Amniotic epithelial cell (primary cell): ENCODE measurements at regions not wholly inside any gene's neighbourhood (a gene's known extent, or its start where the extent isn't known, plus 50 kb on each side); places are given as distances from the start of the nearest gene placed in this dataset.

ENCODE experiments used
- DNase-seq: peaks from one replicate; pipeline ENCODE4 v3.0.0-alpha.2; 2010; ENCODE audit warnings: low read depth

DNA sequence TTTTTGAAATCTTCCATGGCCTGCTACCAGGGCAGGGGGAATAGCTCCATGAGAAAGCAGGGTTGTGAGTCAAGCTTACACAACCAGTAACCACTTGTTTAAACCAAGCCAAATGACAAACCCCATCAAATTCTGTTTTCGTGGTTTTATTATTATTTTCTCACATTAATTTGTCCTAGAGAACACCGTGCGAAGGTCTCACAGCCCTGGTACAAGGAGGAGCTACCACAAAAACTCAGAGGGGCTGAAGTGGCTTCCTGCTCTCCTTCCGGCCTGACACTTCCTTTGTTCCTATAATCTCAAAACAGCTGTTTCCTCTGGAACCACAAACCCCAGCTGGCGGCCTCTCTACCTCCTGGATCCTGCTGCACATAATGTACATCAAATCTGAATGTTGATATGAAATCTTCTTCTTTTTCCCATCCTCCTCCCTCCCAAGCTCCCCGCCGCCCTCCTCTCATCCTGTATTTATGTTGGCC is 375.9 kb downstream of the MCTP2 start:
- DNase-seq: no peak

DNA sequence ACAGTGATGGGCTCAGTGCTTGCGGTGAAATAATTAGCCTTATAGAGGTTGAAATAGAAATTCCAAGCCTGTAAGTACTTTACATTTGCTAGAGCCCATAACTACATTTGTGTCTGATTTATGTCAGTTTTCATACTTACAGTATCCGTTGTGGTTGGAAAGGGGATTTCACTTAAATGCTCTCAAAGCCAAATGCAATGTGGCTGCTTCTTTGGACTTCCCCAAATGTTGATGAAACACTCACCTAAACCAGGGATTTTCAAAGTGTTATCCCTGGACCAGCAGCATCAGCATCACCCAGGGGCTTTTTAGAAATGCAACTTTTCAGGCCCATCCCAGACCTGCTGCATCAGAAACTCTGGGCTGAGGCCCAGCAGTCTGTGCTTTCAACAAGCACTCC is 378.7 kb downstream of the MCTP2 start:
- no peak for DNase-seq

DNA sequence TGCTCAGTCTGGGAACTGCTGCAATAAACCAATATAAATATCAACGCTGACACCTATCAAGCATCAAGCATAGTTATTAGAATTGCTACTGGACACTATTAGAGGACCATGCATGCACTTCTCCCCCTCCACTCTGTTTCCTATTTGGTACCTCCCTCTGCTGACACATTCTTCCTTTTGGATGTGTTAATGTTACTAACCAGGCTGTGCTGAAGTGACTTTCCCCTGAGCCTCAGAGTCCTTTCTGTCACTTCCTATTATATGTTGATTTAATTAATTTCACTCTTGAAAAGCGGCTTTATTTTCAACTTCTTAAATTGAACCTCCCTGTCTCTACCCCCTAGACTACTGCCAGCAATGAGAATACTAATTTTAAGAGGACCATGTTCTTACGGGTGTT is 379.1 kb downstream of the MCTP2 start:
- DNase-seq: no peak

DNA sequence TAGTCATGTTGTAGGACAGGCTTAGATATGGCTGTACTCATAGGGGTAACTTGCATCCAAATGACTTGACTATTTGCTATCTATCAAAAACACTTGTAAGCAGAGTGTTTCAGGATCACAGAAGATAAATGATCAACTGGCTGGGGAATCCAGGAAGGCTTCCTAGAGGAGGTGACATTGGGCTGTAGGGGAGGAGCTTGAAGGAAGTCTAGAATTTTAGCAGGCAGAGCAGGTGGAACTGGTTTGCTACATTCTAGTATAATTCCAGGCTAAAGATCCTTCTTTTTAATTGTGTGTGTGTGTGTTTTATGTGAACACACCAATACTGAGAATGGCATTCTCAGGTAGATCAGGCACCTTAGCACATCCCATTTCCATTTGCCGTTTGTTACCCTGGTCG is 380.3 kb downstream of the MCTP2 start:
- DNase-seq: no peak

DNA sequence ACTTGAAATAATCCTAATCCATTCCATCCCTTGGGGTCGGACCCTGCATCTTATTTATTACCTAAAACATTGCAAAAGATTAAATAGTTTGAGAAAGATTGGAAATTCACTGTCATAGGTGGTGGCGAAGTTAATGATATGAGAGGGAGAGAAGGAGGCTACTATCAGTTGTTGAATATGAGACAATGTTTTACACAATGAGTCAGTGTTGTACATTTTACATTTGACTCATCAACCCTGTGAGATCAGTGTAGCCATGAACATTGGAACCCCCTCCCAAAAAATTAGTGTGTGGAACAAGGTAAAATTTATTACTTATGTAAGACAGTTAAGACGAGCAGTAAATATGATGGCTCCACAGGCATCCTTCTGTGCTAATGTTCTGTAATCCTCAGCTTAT is 384.3 kb downstream of the MCTP2 start:
- no peak for DNase-seq

DNA sequence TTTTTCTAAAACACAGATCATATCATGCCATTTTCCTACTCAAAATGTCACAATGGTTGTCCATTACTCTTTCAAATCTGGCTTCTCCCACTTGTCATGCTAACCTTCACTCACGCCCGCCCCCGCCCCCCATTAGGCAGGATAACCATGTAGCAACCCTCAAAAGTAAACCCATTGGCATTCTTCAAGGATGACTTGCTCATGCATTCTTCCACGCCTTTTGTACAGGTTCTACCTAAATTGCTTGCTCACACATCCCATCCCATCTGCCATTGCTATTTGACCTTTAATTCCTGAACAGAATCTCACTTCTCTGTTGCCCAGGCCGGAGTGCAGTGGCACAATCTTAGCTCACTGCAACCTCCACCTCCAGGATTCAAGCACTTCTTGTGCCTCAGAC is 389.3 kb downstream of the MCTP2 start:
- no peak for DNase-seq

DNA sequence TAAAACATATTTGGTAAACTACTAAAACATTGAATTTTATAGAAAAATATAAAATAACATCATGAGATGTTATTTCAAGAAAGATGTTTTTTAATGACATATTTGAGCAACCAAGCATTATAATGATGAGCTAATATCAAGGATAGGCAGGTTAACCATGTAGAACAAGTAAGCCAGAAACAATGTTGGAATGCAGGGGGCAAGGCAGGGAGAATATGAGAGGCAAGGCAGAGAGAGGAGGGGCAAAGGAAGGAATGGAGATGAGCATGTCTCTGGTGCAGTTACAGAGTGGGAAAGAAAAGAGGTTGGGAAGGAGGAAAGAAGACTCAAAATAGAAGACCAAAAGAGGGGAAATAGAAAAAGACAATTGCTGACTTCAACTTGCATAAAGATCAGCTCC is 390.4 kb downstream of the MCTP2 start:
- no peak for DNase-seq

DNA sequence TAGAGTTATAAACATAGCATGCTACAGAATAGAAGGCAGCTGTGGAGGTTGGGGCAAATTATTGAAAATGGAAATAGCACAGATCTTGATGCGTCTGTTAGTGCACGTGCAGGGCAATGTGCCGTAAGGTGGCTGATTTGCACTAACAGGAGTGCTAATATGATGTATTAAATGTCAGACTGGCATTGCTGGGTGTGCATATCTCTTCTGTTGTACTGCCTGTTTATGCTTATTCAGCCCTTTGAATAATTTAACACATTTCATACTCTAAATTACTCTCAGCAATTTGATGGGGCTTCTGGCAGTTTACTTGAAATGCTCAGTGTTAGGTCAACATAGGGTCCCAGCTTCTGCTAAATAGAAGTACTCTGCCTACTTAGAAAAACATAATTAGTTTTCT is 395.6 kb downstream of the MCTP2 start:
- DNase-seq: no peak

DNA sequence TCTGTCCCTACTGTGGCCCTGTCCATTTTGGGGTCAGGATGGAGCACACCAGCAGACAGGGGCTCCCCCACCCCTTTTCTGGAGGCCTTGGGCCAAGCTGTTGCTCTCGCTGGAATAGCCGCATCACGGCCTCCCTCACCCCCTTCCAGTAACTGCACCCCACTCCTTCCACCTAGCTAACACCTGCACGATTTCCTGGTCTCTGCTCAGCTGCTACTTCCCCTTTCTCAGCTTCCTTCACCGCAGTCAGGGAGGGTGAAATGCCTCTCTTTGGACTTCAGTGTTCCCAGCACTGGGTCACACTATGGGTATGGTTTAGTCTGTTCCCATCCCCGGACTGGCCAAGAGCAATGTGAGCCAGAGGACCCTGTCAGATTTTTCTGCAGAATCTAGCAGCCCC is 400.2 kb downstream of the MCTP2 start:
- no peak for DNase-seq

DNA sequence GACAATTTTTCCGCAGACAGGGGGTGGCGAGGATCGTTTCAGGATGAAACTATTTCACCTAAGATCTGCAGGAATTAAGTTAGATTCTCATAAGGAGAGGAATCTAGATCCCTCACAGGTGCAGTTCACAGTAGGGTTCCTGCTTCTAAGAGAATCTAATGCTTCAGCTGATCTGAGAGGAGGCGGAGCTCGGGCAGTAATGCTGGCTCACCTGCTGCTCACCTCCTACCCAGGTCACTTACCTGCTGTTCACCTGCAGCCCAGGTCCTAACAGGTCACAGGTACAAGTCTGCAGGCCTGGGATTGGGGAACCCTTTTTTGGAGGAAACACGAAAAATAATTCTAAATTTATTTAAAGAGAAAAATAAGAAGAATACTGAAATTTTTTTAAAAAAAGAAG is 406.8 kb downstream of the MCTP2 start:
- DNase-seq: no peak

DNA sequence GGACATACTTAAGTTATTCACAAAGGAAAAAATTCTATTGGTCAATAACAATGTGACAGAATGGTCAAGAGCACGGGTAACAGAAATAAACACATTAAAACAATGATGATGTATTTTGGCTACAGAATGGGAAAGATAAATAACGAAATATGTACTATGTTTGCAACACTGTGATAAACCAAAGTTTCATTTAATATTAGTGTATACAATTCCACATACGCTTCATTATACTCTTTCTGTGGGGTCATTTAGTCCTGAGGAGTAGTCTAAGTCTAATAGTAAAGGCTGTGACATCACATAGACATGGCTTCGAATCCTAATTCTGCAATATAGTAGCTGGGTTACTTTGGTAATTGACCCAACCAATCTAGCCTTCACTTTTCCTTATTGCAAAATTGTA is 408.3 kb downstream of the MCTP2 start:
- DNase-seq: no peak

DNA sequence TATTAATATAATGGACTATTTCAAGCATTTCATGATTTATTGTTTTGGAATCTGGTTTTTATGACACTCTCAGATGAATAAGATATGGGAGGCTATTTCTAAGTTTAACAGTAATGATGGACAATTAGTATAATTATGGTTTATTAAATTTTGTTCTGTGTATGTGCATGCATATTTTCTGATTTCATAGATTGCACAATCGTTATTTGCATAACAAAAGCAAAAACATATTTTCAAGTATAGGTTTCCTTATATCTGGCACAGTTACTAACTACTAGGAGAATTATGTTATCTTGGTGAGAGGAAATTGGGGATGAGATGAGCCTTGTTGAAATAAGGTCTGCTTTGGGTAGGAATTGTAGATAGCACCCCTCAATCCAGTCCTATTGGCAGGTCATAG is 413.1 kb downstream of the MCTP2 start:
- no peak for DNase-seq

DNA sequence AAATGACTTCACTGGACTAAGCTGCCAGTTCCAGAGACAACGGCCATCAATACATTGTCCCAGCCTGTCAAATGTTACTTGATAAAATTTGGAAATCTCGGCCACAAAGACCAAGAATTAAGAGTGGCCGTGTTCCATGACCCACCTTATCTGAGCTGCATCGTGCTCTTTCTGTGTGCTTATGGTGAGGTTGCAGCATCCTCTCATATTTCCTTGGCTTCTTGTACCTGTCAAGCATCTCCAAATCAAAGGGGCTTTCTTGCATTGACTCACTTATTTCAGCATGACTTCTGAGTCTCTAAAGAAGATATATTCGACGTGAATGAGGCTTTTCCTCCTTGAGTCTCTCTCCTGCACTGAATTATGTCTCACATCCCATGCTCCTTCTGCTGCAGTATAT is 421.7 kb downstream of the MCTP2 start:
- no peak for DNase-seq

DNA sequence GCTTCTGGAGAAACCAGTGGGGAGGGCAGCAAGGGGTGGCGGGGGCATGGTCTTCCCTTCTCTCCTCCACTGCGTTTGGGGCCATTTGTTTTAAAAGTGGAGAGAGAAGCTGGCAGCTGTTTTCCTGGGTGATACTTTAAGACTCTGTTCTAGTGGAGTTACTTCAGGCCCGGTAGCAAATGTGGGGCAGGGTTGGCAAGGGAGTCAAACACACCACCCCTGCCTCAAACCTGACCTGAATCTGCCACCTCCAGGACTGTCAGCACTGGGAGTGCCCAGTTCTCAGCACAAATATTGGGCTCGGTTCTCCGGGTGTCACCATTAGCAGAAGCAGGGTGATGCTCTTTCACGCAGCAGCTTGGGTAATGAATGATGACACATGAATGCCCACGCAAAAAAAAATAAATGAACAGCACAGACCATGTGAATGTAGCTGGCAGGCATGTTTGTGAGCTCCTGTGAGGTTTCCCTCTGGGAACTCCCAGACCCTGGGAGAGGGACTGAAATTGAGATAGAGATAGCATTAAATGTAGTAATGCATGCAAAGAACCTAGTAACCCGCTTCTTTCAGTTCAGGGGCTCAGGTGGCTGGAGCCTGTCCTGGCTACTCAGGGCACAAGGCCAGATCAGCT is 424.0 kb downstream of the MCTP2 start:
- no peak for DNase-seq

DNA sequence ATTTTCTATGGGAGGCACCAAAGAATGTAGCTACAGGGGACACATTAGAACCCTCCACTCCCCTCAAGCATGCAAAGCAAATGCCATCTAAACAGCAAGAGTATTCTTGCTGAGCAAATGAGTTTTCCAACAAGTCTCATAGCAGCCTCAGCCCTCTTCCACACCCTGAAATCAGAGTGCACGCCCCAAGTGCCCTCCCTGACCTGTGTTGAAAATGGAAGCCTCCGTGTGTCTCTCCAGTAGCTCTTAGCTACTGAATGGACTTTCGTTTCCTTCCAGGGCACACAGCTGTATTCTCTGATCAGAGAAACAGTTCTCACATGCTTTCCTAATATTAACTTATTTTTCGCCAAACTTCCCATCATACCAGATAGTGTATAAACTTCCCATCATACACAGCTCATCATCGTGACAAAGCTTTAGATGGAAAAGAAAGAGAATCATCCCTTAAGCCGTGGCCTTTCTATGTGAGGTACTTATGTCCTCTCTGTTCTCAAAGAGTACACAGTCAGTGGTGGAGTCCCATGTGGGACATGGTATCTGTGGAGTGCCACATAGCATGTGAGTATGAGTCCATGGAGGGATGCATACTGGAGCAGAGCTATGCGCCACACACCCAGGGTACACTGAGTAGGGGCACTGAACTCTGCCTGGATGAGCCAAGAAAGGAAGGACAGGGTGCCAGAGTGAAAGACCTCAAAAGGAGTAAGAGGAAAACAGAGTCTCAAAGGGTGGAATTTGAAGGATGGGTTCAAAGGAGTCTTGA is 434.5 kb downstream of the MCTP2 start:
- no peak for DNase-seq

DNA sequence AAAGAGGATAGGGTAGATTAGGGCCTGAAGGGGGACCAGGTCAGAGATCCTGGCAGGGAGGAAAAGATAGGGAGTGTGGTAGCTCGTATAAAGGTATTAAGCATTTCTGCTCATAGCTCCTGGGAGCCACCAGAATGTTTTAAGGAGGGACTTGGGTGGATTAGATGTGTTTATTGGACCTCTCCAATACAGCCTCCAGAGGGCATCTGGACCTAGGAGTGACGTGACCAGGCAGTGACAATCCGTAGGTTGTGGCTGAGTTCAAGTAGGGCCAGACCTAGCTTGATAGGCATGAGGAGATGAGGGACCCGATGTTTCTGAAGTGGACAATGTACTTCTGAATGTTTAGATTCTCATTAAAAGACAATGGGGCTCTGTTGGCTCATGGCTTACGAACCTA is 435.2 kb downstream of the MCTP2 start:
- no peak for DNase-seq

DNA sequence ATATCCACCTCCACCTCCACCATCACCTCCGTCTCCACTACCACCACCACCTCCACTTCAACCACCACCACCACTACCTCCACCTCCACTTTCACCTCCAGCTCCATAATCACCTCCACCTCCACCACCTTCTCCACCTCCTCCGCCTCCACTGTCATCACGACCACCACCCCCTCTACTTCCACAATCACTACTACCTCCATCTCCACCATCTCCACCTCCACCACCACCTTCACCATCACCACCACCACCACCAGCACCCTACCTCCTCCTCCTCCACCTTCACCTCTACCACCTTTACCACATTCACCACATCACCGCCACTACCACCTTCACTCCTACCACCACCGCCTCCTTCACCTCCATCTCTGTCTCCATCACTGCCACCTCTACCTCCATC is 435.7 kb downstream of the MCTP2 start:
- no peak for DNase-seq

DNA sequence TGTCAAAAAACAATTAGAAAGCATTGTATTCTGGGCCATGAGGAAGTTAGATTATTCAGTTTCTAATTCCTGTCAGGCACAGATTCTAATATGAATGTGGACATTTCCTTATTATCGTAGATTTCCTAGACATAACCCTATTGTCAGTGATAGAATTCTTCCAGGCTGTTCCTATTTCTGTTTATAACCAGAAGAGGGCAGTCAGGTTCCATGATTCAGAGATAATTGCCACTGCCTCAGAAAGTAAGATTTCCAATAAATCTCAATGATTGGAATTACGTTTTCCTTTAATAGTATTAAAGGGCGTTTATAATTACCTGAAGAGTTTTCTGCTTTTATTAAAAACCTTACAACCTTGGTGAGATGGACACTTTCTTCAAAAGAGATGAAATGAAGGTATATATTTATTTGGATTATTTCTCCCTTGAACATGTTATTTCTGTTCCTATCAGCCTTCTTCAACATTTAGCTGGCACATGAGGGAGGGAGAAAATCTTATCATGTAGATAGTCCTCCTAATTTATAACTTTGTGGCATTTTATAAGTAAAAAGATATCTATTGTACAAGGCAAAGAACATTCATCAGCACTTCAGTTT is 439.2 kb downstream of the MCTP2 start:
- DNase-seq: peak; percentile 31

DNA sequence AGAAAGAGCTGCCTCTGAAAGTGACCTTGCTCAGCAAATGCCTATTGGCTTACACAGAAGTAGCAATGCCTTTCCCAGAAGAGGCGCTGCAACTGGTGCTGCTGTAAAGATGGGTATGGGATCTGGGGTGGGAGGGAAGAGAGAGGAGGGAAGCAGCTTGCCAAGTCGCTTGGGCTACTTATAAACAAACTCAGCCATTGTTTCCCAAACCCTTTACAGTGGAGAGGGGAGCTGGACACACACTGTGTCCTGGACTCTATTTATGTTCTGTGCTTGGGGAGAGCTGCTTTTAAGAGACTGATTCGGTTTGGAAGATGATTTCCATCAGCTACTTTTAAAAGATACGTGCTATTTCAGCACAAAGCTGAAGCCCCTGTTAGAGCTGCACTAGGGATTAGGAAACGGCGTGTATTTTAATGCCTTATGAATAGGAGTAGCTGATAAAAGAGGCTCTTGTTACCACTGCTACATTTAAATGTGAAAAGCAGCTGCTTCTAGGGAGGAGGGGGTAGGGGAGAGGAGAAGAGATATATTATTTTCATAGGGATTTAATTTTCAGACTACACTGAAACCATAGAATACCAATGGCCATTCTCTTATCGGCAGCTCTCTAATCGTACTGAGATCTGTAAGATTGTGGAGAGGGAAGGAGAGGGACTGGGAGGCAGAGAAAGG is 440.6 kb downstream of the MCTP2 start:
- DNase-seq: no peak

DNA sequence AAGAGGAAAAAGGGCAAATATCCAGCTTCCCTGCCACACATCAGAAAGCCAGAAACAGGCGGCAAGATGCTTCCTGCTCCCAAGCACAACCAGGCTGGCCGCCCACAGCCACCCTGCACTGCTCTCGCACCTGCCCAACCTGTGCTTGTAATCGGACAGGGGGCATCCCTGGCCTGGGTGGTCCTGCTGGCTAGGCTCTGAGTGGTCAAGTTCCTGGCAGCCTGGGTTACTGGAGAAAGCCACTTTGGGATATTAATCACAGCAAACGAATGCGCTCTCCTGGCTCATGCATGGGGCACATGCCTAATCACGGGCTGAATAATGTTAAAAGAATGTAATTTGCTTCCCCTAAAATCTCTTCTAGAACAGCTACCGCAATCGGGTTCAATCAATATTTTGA is 442.4 kb downstream of the MCTP2 start:
- DNase-seq: no peak

DNA sequence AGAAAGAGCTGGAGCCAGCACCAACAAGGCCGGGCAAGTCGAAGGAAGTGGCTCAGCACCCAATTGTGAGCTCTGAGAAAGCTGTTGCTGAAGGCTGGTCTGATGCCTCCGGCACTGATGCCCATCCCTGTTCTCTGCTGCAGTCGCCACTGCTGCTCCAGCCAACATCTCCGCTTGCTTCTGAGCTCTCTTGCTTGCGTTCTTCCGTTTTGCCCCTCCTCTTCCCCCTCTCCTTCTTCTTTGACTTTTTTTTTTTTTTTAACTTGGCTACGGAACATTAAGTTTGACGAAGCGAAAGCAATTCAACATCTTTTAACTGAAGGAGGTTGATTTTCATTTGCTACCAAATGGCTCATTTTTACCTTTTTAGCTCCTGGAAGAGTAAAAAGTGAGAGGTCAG is 442.9 kb downstream of the MCTP2 start:
- DNase-seq: no peak

DNA sequence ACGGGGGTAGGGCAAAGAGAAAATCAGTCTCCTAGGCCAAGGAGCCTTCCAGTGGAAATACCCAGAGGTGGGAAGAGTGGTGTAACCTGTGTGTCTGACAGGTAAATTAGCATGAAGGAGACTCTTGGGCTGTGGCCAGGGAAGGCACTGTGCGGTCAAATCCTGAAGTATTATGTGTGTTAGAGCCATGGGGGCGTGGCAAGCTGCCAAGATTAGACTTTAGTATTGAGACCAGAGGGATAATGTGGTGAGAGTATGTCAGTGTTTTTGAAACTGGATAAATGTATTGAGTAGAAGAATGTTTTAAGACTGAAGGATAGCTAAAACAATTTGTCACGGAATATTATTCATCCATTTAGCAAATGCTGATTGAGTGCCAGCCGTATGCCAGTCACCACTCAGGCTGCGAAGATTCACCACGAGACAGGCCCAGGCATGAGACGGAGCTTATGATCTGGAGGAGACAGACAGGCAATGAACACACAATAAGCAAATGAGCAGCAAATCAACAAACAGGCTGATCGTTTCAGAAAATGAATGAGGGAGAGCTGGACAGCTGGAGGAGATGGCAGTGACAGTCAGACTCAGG is 445.9 kb downstream of the MCTP2 start:
- no peak for DNase-seq

DNA sequence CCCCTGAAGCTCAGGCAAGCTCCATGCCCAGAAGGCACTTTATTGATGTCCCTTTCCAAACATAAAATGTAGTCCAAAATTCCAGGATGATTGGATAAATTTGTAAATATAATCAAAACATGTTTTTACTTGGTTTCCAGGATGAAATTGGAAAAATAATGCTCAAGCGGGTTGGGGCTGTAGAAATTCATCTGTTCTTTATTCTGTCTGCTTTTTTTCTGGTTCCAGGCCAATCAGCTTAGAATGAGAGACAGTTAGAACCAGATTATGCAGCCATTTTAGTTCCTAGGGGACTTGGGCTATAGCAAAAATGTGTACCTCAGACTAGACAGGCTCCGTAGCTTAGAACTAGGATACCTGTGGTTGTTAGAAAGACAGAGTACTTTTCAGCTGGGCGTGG is 450.8 kb downstream of the MCTP2 start:
- no peak for DNase-seq
